Stimulated activated CD8-positive, alpha-beta memory T cell treated with anti-CD3 and anti-CD28 coated beads, Interleukin-4, amount 100 ng/mL, for 24 hours (primary cell): ENCODE measurements at regions not wholly inside any gene's neighbourhood (a gene's known extent, or its start where the extent isn't known, plus 50 kb on each side); places are given as distances from the start of the nearest gene placed in this dataset.

ENCODE experiments used
- DNase-seq: peaks from one replicate; pipeline ENCODE4 v3.0.0-alpha.2; 2020; ENCODE audit warnings: low read depth

DNA sequence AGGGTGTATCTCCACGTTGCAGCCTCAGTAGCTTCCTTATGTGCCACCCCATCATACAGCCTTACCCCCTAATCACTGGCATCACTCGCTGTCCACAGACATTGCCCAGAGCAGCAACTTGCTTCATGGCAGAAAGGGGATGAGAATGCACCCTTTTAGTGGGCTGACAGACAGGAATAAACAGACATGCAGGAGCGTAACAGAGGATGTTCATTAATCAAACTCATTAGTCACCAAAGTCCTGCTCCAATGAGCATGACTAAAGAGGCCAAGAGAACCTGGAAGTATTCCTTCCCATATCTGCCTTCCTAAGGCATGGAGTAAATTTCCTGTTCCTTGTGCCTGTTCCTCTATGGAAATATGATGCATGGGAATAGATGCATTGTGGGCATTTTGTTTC lies 197.0 kb downstream of the PHLDA1 start:
- DNase-seq: no peak

DNA sequence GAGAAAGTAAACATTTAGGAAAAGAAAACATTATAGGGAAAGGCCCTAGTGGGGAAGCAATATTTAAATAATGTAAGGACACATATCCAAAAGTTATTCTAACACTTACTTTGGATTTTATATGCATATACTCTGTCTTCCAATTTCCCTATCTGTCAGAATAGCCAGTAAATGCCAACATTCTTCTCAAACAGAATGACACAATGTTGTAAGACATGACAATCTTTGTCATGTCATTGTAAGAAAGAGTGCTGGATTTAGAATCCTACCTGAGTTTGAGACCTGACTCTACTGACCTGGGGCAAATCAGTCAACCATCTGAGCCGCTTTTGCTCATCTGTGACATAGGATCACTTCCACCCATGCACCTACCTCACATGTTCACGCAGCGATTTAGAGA lies 198.3 kb downstream of the PHLDA1 start:
- no peak for DNase-seq

DNA sequence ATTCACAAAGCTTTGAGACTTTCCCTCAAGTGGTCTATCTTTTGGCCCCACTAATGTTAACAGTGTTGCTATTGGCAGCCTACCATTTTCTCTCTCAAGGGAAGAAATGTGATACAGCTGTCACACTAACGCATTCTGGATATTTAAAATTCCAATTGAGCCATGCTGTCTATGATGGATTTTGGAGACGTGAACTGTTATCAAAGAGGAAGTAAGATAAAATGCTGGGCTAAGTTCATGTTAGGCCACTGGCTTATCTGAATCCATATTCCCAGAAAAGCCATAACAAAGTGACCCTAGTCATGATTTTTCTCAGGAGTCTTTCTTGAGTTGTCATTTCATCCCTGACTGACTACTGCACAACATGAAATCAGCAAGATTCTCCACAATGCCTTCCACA lies 200.2 kb downstream of the PHLDA1 start:
- DNase-seq: no peak

DNA sequence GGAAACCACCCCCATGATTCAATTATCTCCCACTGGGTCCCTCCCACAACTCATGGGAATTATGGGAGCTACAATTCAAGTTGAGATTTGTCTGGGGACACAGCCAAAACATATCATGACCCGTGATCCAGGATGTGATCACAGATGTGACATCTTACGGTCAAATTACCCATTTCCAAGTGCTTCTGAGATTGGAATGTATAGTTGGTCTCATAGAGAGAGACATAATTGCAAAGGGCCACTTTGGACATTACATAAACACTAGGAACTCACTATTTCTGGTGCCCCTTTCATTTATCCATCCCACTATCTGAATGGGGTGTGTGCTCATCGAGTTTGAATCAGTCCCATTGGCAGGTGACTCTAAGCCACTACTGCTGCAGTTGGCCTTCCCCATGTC lies 204.5 kb downstream of the PHLDA1 start:
- no peak for DNase-seq

DNA sequence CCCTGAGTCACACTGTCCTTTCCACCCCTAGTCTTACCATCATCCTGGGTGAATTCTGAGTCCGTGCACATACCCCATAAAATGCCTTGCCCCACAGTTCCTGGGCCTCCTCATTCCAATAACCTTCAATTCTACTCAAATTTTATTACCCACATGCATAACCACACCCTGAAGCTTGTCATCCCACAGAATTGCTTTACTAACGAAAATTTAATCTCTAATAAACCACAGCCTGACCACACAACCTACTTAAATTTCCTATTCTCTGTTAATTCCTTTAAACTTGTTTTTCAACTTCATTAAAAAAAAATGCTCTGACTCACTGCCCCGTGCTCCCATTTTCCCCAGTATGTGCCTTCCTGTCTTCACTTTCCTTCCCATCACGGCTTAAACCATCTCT lies 205.9 kb downstream of the PHLDA1 start:
- no peak for DNase-seq

DNA sequence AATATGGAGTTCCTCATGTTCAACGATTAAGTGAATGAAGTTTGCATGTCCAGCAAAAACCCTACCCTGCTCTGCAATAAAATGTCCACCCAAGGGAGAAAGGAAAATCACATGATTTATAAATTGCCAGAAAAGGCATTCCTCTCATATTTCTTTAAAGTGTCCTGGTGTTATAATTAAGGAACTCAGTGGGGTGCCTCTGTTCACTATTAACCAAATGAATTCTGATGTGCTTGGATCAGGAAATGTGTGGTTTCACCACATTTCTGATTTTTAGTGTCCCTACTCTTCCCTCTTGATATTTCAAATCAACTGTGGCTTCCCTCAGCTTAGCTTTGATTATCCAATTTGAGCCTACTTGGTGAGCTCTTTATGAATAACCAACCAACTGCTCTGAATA lies 208.1 kb downstream of the PHLDA1 start:
- no peak for DNase-seq

DNA sequence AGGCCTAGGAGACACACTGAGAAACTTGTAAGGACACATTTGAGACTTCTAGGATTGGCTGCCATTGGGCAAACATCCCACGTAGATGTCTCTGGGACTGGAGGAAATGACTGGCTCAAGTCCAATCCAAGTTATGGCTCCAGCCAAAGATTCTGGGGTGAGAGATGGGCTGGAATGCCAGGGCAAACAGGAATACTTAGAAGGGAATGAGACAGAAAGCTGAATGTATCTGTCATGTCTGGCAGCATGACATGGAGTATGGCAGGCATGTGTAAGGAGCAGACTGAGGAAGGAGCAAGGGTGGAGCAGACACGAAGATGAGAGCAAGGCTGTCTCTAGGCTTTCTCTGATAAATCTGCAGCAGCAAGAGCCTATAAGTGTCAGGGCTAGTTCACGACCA lies 209.2 kb downstream of the PHLDA1 start:
- DNase-seq: no peak

DNA sequence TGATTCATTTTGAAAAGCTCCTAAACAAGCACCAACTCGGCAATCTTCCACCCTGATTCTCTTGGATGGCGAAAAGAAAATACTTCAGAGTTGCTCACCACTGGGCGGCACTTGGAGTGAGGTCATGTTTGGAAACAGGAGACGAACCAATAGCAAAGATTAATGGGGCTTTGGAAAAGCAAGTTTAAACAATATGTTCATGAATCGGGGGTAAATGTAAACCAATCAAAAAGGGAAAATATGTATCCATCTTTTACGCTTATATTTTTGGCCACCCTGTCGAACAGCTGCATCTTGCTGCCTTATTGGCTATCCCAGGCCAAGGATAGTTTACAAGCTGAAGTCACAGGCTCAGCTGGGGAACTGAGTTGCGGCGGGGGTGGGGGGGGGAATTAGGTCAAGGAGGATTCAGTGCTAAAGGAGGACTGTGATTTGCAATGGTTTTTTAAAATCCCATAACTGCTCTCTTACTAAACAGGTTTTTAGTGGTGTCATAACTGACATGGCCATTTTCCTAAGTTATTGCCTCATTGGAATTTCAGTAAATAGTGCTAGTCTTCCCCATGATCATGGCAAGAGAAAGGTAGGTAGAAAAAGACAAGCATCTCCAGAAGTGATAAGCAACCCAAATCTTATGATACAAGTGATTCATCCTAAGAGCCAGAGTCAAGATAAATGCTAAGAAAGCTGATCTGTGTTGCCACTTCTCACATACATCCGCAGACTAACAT lies 210.6 kb downstream of the PHLDA1 start:
- DNase-seq: no peak

DNA sequence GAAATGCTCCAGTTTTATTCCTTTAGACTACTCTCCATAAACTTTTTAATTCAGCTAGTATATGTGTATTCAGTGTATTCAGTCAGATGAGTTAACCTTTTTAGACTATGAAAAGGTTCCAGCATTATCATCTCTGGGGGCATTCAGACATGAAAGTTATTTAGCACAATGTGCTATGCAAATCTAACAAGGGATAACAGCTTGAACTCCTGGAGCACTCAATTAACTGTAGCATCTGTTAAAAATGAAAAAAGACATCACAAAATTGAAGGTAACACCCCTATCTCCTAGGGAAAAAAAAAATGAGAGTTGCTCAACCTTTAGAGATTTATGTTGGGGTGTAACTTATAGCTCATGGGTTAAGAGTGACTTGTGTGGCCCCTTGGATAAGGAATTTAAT lies 211.5 kb downstream of the PHLDA1 start:
- no peak for DNase-seq

DNA sequence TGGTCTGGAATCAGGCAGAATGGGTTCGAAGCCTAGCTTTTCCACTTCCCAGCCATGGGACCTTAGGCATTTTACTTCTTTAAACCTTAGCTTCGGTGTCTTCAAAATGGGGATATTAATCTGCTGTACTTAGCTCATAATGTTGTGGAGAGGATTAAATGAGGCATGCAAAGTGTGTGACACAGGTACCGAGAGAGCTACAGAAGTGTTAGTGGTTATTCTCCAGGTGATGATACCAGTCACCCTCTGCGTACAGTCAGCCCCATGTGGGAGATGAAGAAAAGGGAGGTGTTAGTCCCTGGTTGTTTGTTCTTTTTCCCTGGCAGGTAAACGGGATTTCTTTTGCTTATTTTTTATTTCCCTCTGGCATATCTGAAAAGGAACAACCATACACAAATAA lies 212.1 kb downstream of the PHLDA1 start:
- DNase-seq: no peak

DNA sequence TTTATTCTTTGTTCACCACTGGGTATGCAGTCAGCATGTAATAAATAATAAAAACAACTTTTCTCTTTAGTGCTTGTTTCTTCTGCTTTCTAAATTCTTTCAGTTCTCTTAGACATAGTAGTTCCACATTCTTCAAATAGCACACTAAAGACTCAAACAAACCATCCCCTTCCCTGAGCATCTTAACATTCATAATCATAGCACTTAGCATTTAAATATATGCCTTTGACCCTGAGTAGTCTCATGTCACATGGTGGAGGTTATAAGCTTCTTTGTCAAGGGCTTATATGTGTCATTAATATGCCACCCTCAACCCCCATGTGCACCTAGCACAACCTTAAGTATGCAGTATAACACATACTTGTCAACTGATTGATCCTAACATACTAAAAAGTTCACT lies 212.7 kb downstream of the PHLDA1 start:
- DNase-seq: no peak

DNA sequence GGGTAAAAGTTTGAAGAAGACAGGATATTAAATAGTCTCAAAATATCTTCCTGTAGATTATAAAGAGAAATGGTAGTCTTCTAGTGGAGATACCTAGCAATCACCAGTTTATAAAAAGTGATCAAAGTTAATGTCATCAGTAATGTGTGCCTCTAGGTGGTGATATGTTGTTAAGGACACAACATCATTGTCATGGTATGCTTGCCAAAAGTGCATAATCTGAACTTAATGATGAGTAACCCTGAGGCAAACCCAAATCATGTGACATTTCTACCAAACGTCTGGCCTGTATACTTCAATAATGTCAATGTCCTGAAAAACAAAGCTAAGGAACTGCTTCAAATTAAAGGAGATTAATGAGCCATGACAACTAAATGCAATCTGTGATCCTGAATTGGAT lies 214.7 kb downstream of the PHLDA1 start:
- no peak for DNase-seq

DNA sequence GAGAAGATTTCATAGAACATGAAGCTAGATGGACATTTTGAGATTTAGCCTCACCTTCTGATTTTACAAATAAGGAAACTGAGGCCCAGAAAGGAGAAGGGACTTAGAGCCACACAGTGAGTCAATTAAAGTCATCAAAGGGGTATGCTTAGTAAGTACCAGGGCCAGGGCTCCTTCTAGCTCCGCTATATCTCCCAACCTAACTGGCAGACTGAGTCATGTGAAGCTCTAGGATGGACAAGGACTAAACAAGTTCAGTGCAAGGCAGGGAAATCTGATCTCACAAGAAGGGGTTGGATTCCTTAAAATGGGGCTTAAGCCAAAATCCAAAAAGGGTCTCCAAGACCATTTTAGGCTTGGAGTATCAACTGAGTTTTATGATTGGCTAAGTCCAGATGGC lies 215.8 kb downstream of the PHLDA1 start:
- DNase-seq: no peak

DNA sequence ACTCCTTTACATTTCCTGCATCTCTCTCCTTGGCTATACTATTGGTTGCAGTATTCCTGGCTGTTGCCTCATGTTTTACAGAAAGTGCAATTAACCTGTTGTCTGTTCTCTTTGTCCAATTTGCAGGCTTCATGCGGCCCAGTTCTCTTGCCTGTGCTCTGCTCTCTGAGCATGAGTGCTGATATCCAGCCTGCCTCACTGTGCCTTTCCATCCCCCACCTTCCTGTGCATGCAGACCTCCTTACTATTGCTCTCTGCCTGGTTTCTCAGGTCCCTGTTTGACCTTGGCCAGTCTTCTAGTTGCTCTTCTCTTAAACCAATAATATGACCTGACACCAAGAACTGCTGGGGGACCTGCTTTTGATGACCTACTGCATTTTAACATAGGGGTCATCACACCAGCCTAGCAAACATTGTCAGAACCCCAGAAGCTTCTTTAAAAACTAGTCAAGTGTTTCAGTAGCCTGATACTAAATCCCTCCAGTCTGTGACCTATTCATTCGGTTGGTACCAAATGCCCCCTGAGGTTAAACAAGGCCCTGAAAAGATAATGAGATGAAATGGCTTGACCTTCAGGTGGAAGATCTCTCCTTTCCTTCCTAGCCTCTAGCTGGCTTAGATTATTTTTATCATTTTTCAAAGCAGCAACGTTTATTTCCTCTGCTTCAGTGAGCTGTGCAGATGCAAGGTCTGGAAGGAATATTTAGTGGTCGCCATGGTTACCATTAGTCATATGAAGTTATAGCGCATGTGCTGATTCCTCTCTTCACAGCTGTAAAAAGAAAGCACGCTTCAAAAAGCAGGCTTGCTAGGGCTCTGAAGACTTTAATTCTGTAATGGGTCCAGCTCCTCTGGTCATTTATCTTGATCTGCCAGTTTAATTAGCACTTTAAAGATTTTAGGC lies 216.5 kb downstream of the PHLDA1 start:
- DNase-seq: no peak

DNA sequence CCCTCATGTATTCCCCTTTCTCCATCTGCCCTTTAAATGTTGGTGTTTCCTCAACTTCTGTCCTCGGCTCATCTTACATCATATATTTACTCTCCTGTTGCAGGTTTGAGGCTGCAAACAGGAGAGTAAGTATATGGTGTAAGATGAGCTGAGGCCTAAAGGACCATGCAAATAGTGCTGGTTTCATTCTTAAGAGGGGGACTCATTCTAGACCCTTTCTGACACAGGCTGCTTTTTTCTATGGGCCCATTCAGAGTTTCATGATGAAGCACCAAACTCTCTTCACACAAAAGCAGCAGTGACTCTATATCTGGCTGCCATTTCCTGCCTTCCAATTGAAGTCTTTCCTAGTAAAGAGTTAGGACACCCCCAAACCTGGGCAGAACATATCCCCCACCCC lies 218.5 kb downstream of the PHLDA1 start:
- no peak for DNase-seq

DNA sequence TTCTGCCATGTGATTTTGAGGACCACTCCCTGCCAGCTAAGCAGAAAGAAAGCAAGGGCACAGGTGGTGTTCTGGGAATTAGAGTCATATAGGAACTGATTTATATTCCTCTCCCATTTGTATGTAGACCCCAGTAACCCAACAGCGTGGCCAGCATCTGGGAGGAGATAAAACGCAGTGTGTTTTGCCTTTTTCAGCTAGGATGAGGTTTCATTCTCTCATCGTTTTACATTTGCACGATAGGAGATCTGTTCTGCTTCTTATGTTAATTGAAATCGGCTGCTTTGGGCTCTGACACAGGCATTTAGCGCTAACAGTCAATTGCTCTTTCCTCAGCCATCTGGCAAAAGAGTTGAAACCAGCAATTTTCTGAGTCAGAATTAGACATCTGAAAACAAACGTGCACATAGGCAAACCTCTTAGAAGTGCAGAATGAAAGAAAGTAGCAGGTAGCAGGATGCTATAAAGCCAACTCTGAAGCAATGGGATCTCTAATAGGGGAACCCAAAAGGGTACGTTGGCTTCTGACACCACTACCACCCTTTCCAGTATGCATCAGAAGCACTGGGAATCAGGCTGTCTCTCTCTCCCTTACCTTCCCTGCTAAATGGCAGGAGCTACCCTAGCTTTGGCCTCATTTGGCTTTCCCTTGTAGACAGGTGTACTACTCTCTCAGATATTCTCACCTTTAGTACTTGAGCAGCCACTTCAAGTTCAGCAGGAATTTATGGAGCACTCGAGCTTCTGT lies 219.1 kb downstream of the PHLDA1 start:
- DNase-seq: no peak

DNA sequence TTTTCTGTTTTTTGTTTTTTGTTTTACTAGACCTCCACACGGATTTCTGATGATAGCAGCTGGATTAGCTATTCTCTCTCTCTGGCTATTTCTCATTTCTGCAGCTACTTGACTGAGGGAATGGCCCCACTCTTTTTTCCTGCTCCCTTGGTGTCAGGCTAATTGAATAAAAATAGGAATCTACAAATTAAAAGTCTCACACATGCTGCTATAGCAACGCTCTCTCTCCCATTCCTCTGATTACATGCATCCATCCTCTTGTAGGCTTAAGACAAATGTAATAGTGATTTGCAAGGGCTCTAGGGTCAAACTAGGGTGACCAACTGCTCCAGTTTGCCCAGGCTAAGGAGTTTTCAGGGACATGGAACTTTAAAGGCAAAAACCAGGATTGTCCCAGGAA lies 221.8 kb downstream of the PHLDA1 start:
- no peak for DNase-seq

DNA sequence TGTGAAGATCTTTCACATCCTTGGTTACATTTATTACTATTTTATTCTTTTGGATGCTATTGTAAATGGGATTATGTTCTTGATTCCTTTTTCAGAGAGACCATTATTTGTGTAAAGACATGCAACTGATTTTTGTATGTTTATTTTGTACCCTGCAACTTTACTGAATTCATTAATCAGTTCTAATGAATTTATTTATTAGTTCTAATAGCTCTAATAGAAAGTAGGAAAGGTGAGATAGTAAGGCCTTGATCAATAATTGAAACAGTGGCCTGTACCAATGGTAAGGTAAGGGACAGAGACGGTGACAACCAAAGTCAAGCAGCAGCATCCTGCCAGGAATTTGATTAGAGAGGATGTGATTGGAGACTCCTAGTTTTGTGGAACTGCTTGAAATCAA lies 224.1 kb downstream of the PHLDA1 start:
- no peak for DNase-seq

DNA sequence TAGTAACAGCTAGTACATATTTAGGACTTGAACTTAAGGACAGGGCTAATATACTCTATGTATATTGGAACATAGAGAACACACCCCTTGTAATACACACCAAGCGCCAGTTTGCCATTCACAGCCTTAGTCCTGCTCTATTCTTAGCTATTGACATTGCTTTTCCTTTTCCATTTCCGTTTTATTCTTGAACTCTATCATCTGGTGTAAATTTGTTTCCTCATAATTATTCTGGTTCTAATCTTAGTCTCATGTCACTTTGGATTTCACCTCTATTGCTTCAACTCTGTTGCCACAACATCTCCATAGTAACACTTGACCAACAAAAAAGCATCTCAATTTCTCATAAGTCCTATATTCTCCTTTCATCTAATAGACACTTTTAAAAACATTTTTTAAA lies 225.7 kb downstream of the PHLDA1 start:
- DNase-seq: no peak

DNA sequence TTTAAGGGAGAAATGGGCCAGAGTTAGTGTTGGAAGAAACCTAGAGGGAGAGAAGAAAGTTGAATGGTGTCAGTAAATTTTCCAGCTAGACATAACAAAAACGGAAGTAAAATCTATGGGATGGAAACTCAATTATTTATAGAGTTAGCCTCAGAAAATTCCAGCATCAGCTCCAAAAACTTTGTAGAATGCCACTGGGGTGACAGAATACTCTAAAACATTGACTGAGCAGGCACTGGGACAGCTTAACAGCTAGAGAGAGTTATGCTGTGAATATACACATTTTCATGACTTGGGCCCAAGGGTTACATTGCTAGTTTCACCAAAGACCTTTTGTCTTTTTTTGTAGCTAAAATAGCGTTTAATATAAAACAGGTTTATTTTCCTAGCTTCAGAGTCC lies 226.3 kb downstream of the PHLDA1 start:
- DNase-seq: no peak

DNA sequence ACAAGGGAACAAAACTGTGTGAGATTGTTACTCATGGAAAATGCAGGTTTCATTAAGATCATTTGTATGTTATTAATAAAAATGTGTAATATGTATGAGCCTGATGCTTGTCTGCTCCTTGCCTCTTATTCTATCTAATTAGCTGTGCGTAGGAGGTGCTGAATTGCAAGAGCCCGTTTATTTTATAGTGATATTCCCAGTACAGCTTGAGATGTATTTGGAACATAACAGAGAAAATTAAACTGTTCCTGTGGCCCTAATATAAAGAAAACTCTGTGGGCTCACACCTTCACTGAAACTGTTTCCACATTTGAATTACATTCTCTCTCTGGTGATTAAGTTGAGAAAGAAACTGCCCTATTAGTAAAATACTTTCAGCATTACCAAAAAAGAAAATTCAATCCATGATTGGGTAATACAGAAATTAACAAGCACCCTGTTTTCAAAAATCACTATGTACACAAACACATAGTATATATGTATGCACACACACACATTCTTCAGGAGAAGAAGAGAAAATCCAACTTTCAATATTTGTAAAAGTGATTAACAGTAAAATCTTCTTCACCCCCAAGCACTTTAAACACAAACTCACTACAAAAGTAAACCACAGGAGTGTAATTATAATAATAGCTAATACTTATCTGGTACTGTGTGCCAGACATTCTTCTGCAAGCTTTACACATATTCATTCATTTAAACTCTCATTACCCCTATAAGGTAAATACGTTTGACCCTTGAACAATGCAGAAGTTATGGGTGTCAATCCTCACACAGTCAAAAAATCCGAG lies 233.2 kb downstream of the PHLDA1 start:
- DNase-seq: no peak

DNA sequence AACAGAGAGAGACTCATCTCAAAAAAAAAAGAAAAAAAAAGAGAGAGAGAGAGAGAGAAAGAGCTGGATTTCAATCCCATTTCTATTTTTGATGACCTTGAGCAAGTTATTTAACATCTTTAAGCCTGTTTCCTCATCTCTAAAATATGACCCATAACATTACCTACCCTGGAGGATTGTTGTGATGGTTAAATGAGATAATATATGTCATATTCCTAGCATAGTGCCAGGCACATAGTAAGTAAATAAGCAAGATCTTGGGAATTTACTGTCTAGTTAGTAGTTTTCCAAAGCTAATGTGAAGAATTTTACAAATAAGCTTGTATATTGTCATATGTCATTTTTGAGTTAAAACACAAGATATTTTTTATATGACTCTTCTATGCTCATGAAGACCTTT lies 236.5 kb downstream of the PHLDA1 start:
- no peak for DNase-seq
